GM19395 (cell line): ENCODE measurements at regions not wholly inside any gene's neighbourhood (a gene's known extent, or its start where the extent isn't known, plus 50 kb on each side); places are given as distances from the start of the nearest gene placed in this dataset.

Source experiments
- ATAC-seq: cut with Tn5 transposase; IDR thresholded peaks from one replicate; pipeline ENCODE4 v1.9.1; 2021; ENCODE audit warnings: mild to moderate bottlenecking, moderate library complexity; ENCODE audit not compliant: unreplicated experiment

DNA sequence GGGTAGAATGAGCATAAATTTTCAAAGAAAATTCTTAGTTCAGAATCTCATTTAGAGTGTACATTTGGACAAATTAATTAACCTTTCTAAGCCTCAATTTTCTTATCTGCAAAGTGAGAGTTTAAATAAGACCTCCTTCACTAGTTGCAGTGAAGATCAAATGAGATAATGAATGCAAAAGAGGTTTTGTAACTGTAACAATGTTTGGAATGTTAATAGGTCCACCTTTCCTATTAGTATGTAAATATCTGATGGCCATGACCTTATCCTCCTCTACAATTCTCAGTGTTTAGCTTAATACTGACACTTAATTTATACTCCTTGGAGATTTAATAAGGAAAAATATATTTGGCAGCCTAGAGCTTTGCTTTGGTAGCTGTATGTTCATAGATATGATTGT lies 138.8 kb downstream of the GABRG1 start:
- ATAC-seq, result no peak

DNA sequence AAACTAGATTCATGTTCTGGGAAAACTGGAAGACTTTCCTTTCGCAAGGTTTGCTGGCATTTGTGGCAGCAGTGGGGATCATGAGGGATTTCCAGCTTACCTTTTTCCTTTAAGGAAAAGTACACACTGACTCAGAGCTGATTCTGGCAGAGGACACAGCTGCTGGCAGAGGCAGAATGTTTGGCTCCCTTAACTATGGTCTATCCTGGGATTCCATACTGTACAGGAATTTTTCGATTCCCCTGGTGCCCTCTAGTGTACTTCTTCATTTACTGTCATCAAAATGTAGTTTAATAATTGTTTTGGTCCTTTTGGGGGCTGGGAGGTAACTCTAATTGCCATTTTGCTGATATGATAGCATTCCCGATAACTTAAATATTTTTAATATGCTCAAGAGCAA lies 152.7 kb downstream of the GABRG1 start:
- no peak for ATAC-seq

DNA sequence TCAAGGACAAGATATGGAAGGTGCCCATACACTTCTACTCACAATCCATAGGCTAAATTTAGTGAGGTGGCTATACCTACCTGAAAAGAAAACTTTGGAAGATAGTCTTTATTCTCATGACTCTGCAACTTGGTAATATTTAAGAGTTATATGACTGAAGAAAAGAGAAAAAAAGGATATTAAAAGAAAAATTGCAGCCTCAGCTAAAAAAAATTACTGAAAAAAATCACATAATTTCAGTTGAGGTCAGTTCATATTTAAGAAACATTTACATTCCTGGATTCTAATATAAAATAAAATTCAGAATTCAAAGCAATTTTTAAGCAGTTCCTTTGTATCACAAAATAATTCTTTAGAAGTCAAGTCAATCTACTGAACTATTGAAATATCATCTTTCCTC lies 166.5 kb downstream of the GABRG1 start:
- no peak for ATAC-seq

DNA sequence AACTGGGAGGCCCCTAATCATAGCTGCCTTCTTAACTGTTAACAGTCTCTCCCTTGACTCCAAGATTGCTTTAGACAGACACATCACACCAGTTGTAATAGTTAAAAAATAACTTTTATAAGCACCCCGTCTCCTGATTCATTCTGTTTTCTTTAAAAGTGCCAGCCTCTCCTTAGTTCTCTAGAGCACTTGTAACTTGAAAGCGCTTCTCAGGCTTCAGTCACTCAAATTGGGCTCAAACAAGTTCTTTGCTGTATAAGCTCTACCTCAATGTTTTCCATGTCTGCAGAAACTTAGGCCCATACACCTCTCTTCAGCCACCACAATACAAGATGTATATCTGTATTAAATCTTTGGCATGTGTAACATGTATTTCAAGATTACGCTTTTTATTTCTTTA lies 169.6 kb downstream of the GABRG1 start:
- no peak for ATAC-seq

DNA sequence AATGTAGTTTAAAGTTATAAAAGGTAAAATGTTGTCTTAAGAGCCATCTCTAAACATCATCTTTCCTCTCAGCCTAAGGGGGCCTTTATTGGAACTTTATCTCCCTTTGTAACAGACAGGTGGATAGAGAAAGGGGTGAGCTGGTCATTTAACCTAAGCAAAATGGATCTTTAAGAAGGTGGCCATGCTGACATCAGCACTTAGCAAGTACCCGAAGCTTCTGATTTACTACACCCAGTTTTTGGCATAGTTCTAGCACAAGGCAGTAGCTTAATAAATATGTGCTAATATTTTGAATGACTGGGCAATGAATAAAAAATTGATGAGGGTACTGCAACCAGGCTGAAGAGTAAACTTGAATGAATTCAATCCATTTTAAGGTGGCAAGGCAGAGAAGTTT lies 172.7 kb downstream of the GABRG1 start:
- no peak for ATAC-seq

DNA sequence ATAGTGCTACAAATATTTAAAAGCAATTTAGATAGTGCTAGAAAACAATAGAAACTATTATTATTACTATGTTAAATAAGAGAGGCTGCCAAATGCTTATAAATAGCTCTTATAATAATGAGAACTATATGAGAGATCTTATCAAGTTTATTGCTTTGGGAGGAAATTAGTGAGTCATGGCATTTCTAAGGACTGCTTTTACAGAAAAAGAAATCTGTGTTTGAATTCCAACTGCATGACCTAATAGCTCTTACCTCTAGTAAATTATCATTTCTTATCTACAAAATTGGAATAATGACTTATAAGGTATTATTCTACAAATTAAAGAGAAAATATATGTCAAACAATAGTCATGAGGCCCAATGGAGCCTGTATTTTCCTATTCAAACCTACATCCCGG lies 177.2 kb downstream of the GABRG1 start:
- ATAC-seq, result no peak

DNA sequence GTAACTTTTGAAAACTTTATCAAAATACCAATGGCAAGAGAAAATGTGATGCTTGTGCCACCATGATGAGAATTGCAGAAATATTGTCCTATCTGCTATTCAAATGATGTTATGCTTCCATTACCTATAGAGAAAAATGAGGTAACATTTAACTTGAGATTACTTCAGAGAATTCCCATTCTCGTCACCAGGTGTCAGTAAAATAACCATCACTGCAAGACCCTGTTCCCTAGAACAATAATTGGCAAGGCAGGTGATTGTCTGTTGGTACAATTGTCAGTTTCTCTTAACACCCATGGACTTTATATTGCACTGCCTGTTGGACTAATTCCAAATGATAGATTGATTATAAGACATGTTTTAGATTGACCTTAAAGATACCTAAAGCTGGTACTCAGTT lies 179.9 kb downstream of the GABRG1 start:
- ATAC-seq, result no peak

DNA sequence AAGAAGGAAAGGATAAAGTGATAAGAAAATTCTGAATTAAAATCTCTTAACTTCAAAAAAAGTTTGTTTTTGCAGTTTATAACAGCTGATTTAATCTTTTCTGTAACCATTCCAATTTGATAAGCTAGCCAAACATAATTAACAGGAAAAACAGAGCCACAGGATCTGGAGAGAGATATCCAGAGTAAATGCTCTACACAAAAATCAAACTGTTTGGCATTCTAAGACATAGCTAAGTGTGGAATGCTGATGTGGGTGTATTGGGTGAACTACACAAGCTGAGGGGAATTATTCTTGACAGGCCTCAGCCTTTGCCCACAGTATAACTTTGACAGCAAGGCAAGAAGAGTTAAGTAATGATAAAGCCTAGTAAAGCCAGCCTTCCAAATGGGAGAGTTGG lies 184.8 kb downstream of the GABRG1 start:
- no peak for ATAC-seq

DNA sequence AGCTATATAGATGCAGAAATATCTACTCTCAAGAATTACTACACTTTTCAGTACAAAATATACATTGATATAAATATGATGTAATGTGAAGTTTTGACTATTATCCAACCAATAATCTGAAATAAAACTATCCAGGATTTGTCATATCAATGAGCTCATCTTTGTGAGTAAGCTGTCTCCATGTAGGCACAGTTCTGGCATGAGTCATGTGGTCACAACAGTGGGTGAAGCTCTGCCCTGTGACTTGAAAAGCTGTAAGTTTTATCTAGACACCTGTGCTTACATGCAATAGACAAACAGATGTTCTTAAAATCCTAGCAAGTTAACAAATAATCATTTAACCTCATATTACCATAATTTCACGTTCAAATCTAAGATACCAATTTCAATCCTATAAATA lies 192.7 kb downstream of the GABRG1 start:
- ATAC-seq, result no peak

DNA sequence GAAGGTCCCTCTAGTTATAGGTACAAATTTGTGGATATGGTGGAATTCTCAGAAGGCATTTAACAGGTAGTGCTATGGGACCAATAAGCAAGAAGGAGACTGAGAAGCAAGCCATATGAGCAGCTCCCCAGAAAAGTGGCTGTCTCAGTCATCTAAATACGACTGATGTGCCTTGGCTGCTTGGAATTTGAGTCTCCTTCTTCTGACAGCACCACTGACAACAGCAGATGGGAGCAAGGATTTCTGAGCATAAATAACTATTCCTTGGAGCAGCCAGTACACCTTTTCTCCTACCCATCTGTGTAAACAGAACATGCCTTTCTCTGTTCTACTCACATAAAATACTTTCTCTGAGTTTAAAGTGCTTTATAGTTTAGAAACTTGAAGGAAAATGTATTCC lies 196.2 kb downstream of the GABRG1 start:
- no peak for ATAC-seq

DNA sequence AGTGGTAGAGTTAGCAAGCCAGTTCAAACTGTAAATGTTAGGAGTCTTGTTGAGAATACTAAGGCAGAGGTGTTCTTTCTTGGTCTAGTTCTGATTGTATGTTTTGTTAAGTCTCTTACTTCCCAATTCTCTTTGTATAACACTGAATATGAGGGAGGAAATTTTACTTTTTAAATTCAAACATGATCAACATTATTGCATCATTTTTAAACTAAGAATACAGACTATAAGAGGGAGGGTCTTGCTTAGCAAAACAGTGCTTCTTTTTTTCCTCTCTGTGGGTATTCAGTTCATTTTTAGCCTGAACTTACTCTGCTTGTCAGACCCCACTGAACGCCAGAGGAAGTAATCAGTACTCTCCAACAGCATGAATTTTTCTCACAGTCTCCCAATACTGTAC lies 198.0 kb downstream of the GABRG1 start:
- ATAC-seq, result no peak

DNA sequence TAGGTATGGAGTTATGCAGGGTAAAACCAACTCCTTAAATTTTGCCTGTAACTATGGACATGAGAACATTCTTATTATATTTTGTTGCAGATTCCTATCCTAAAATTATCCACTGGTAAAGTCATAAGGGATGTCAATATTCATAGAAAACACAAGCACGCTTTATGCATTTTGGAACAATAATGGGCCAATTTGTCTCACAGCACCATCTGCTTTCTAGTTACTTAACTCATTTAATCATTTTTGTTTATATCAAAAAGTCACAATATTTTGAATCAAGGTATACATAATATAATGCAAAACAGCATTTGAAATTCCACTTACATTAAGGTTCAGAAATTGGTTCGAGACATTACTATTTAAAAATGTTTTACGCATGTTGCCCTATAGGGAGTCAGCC lies 203.0 kb downstream of the GABRG1 start:
- no peak for ATAC-seq

DNA sequence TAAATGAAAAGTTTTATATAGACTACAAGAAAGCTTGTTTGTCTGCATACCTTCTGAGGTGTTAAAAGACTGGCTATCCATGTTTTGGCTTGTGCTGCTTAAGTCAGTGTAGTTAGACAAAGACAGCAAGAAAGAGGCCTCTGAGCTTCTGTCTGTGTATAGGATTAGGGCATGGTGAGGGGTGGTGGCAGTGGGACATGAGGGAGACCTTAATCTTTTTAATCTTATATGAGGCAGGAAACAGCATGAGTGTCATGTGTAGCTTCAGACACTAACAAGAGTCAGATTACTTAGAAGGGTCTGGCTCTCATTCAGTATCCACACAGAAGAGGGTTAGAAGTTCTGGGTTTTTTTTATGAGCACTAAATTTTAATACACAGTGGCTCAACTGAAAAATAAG lies 213.3 kb downstream of the GABRG1 start:
- ATAC-seq, result no peak

DNA sequence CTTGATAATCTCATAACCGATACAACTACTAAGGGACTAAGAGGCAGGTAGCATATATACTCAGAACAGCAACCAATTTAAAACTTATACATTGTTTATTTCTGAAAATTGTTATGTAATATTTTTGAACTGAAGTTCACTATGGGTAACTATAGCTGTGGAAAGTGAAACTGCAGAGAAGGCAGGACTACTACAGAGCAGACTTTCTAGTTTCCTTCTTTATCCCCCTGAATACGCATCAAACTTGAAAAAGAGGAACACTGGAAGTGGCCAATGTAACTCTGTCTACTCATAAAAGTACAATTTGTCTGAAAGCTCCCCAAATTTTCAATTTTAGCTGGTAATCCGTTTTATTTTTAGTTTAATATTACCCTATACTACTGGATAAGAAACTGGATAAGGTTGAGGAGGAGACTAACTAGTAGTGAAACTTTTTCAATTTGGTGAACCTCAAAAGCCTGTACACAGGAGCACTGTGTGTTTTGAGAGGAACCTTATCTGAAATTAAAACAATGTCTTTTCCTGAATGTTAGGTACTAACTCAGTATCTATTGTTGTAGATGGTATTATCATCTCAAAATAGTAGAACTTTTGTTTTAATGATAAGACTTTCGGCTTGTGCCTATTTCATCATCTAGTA lies 225.8 kb downstream of the GABRG1 start:
- ATAC-seq, result no peak

DNA sequence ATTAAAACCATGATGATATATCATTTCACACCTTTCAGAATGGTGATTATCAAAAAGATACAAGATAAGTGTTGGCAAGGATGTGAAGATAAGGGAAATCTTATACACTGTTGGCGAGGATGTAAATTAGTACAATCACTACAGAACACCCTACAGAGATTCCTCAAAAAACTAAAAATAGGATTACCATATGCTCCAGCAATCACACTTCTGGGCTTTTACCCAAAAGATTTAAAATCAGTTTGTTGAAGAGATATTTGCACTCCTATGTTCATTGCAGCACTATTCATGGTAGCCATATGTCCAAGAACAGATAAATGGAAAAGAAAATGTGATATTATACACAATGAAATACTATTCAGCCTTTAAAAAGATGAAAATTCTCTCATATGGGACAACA lies 240.4 kb downstream of the GABRG1 start:
- ATAC-seq, result no peak

DNA sequence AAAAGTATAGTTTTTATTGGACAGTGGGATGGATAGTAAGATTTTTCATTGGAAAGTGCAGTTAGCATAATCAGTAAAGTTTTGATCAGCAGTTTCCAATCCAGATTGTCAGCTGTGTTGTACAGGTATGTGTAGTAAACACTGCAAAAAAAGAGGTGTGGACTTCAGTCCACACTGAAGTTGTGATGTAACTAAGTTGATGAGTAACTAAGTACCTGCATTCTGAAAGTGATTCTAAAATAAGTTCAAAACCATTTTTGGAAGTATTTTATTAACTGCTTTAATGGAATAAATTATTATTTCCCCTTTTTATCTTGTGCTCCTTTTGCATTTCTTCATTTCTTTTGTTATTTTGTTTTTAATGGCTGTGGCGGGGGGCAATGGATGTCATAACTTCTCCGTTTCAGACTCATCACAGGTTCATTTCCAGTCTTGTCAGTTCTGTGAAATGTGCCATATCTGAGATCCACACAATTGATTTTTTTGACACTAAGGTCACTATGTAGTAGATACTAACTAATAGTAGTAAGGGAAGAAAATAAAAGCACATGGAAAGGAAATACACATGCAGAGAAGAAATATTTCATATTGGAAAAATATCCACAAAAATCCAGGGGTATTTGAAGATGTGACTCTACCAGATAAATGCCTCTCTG lies 247.5 kb downstream of the GABRG1 start:
- no peak for ATAC-seq

DNA sequence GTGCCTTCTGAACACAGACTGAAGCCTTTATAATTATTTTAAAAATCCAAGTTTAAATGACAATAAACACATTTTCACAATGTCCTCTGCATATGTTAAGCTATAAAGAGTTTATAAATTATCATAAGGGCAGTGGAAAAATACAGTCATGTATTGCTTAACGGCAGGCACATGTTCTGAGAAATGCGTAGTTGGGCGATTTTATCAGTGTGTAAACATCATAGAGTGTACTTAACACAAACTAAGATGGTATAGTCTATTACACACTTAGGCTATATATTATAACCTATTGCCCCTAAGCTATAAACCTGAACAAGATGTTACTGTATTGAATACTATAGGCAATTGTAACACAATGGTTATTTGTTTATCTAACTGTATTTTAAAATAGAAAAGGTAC lies 254.7 kb downstream of the GABRG1 start:
- ATAC-seq, result no peak

DNA sequence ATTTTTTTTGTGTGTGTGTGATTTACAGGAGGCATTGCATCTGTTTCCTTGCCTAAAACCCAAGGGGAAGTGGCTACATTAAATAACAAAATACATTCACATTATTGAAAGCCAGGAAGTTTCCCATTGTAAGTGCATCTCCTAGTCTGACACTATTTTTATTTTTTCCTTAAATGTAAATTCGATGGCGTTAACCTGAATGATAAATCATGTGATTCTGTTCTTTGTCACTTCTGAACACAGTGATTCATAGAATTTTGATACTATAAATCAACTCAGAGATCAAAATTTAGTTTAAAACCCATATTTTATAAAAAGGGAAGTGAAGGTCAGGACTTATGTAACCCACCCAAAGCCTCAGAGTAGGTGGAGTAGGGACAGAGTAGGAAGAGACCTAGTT lies 258.1 kb downstream of the GABRG1 start:
- ATAC-seq, result no peak

DNA sequence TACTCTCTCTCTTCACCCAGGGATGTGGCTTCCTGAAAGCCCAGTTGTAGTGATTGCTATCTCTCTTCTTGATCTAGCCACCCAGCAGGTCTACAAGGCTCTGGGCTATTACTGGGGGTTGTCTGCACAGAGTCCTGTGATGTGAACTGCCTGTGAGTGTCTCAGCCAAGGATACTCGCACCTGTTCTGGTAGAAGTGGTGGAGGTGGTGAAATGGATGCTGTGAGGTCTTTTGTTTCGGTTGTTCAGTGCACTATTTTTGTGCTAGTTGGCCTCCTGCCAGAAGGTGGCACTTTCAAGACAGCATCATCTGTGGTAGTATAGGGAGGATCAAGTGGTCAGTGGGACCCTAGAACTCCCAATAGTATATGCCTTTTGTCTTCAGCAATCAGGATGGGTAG lies 268.0 kb downstream of the GABRG1 start:
- ATAC-seq, result no peak

DNA sequence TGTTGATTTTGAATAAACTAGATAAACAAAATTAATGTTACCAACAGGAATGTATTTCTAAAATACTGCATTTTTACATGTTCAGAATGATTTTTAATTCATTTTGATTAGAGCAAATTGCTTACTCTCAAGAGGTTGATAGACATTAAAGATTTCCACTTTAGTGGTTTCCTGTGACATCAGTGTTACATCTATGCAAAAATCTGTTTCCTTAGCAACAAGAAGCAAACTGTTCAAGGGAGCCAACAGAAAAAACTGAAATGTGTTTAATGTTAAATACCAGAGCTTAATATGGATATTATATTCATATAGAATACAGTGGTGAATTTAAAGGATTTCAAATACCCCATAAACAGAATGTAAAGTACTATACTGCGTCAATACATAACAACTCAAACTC lies 277.8 kb downstream of the GABRG1 start:
- ATAC-seq, result no peak

DNA sequence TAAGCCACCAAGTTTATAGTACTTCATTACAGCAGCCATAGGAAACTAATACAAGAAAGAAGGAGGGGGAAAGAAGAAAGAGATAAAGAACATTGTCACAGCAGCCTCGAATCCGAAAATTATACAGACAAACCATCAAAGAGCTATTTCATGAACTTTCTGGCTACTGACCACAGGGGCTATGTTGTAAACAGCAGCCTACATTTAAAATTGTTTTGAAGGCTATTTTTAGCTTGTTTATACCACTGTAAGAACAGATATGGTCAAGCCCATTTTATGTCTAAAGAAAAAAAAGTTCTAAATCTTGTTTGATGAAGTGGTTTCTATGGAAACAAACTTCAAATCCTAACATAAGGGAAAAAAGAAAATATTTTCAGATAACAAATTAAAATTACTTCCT lies 282.1 kb downstream of the GABRG1 start:
- ATAC-seq, result no peak

DNA sequence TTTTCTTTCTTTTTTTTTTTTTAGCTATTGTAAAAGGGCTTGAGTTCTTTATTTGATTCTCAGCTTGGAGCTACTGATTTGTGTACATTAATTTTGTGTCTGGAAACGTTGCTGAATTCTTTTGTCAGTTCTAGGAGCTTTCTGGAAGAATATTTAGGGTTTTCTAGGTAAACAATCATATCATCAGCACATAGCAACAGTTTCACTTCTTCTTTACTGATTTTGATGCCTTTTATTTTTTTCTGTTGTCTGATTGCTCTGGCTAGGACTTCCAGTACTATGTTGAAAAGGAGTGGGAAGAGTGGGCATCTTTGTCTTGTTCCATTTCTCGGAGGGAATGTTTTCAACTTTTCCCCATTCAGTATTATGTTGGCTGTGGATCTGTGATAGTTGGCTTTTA lies 292.2 kb downstream of the GABRG1 start:
- ATAC-seq, result no peak

DNA sequence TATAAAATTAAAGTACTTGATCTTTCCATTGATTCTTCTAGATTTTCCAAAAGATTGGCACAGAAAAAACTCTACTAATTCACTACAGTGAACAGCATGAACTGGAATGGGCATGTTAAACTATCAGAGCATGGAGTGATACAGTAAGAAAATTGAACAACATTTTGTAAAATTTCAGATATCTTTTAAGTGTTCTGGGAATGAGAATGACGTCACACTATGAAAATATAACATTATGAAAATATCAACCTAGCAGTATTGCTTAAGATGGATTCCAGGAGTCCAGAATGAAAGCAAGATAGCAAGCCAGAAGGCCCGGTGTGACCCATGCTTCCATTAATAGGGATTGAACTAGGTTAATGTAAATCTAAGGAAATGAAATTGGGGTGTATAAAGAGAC lies 319.9 kb downstream of the GABRG1 start:
- no peak for ATAC-seq
